ENCODE measurements at regions not wholly inside any gene's neighbourhood (a gene's known extent, or its start where the extent isn't known, plus 50 kb on each side); places are given as distances from the start of the nearest gene placed in this dataset.

DNA sequence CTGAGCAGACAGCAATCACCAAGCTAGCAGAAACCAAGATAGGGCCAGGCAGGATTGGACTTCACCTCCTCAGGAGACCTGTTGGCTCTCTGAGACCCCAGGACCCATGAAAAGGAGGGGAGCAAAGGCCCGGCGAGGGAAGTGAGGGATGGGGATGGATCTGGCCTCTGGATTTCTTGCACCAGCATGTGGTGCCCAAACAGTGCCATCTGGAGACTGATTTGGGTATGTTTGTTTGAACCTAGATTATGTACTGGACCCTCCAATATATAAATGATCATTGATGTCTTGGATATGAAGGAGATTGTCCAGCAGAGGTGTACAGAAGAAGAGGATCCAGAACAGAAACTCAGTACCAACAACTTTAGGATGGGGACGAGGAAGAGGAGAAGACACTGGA lies 83.4 kb upstream of the LY86 start:
- Mint-ChIP-seq H3K27ac (no peak overlapping the region), H3K9me3 (no peaks in the 10 kb centered on the region), H3K27me3 (peaks cover 5 to 29% of the 10 kb centered on the region in 2 donors), H3K4me1 (no peaks in the 10 kb centered on the region), H3K36me3 (no peaks in the 10 kb centered on the region), H3K4me3 (no peak overlapping the region)
- Histone ChIP-seq H3K27me3 (ENCODE audit: insufficient read depth, low read length, poor library complexity, severe bottlenecking) (no peaks in the 10 kb centered on the region), H3K27ac (ENCODE audit: low read depth, low read length) (no peak overlapping the region), H3K36me3 (ENCODE audit: insufficient read depth, low read length) (no peaks in the 10 kb centered on the region), H3K9me3 (ENCODE audit: low read length) (no peaks in the 10 kb centered on the region), H3K4me1 (ENCODE audit: insufficient read depth, low read length) (no peaks in the 10 kb centered on the region), H3K4me3 (ENCODE audit: low read length) (no peak overlapping the region)
- CTCF ChIA-PET, result no interaction called here
- no peak for DNase-seq
- POLR2A ChIA-PET, result no interaction called here

DNA sequence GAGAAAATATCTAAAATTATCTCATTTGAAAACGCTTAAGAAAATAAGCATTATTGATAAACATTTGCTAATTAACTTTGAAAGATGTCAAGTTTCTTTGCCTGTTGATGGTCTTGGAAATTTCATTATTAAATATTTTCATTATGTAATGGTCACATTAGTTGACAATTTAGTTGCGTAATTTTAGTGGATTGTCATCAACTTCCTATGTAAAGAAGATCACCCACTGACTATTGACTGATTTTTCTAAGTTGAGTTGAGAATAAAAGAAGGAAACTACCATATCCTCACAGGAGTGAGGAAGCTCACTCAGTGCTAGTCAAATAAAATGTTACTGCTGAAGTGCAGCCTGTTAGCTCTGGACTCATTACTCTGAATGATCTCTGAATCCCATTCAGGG lies 79.9 kb upstream of the LY86 start:
- Histone ChIP-seq H3K4me1 (ENCODE audit: insufficient read depth, low read length) (no peaks in the 10 kb centered on the region), H3K27me3 (ENCODE audit: insufficient read depth, low read length, poor library complexity, severe bottlenecking) (no peaks in the 10 kb centered on the region), H3K4me3 (ENCODE audit: low read length) (no peak overlapping the region), H3K27ac (ENCODE audit: low read depth, low read length) (no peak overlapping the region), H3K36me3 (ENCODE audit: insufficient read depth, low read length) (no peaks in the 10 kb centered on the region), H3K9me3 (ENCODE audit: low read length) (no peaks in the 10 kb centered on the region)
- Mint-ChIP-seq H3K9me3 (no peaks in the 10 kb centered on the region), H3K27ac (no peak overlapping the region), H3K4me1 (no peaks in the 10 kb centered on the region), H3K36me3 (no peaks in the 10 kb centered on the region), H3K4me3 (no peak overlapping the region), H3K27me3 (peaks cover 12 to 44% of the 10 kb centered on the region in 2 donors)
- ChIA-PET CTCF (no interaction called here), POLR2A (no interaction called here)
- no peak for DNase-seq

DNA sequence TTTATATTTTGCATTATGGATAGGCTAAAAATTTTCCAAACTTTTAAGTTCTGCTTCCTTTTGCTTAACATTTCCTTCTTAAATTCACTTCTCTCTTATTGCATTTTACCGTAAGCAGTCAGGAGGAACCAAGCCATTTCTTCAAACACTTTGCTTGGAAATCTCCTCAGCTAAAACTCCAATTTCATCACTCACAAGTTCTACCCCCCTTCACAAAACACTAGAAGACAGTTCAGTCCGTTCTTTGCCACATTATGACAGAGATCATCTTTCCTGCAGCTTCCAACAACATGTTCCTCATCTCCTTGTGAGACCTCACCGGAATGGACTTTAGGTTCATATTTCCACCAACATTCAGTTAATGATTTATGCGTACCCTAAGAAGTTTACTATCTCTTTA lies 79.2 kb upstream of the LY86 start:
- CTCF ChIA-PET, result no interaction called here
- H3K9me3 ChIP-seq (ENCODE audit: low read length), result no peaks in the 10 kb centered on the region
- Mint-ChIP-seq H3K9me3 (no peaks in the 10 kb centered on the region), H3K27me3 (peaks cover 16 to 47% of the 10 kb centered on the region in 2 donors), H3K4me3 (no peak overlapping the region), H3K27ac (no peak overlapping the region), H3K36me3 (no peaks in the 10 kb centered on the region), H3K4me1 (no peaks in the 10 kb centered on the region)
- no peak overlapping the region for H3K4me3 ChIP-seq (ENCODE audit: low read length)
- DNase-seq, result no peak
- no peaks in the 10 kb centered on the region for H3K4me1 ChIP-seq (ENCODE audit: insufficient read depth, low read length)
- no peaks in the 10 kb centered on the region for H3K36me3 ChIP-seq (ENCODE audit: insufficient read depth, low read length)
- no peaks in the 10 kb centered on the region for H3K27me3 ChIP-seq (ENCODE audit: insufficient read depth, low read length, poor library complexity, severe bottlenecking)
- H3K27ac ChIP-seq (ENCODE audit: low read depth, low read length), result no peak overlapping the region
- POLR2A ChIA-PET, result no interaction called here

DNA sequence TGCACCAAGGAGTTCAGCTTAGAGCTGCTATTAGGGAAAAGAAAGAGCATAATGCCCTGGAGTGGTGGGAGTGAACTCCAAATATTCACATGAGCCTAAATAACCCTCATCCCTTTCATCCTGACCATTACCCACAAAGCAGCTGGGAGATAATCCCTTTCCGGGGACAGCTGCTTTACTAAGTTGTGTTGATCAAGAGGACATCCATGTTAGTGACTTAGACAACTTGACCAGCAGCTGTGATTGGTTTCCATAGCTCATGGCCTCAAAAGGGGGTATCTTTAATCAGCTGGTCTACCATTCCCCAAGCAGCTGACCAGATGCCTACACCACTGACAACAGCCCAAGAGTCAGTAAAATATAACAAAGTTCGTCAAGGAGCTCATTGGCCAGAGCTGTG lies 75.8 kb upstream of the LY86 start:
- Histone ChIP-seq H3K27me3 (ENCODE audit: insufficient read depth, low read length, poor library complexity, severe bottlenecking) (no peaks in the 10 kb centered on the region), H3K4me1 (ENCODE audit: insufficient read depth, low read length) (no peaks in the 10 kb centered on the region), H3K9me3 (ENCODE audit: low read length) (no peaks in the 10 kb centered on the region), H3K4me3 (ENCODE audit: low read length) (no peak overlapping the region), H3K27ac (ENCODE audit: low read depth, low read length) (no peak overlapping the region), H3K36me3 (ENCODE audit: insufficient read depth, low read length) (no peaks in the 10 kb centered on the region)
- Mint-ChIP-seq H3K4me3 (no peak overlapping the region), H3K27me3 (peaks cover 30 to 77% of the 10 kb centered on the region in 2 donors), H3K4me1 (peaks cover 13 to 19% (median 14%) of the 10 kb centered on the region in 3 donors), H3K9me3 (no peaks in the 10 kb centered on the region), H3K27ac (no peak overlapping the region), H3K36me3 (no peaks in the 10 kb centered on the region)
- POLR2A ChIA-PET, result interaction anchor here (0.6 kb wide), 1 partner anchor 19 kb away, joined by 8 read pairs; no protein-coding TSS in a partner anchor
- DNase-seq, result no peak
- CTCF ChIA-PET, result no interaction called here

GRCh38 chr6:6515691-6516607 lies 72.6 kb upstream of the LY86 start:
- POLR2A ChIA-PET, result no interaction called here
- no peaks in the 10 kb centered on the region for H3K9me3 ChIP-seq (ENCODE audit: low read length)
- peak in 2 of 5 donors; percentile 31 to 81 for DNase-seq
- Mint-ChIP-seq H3K36me3 (no peaks in the 10 kb centered on the region), H3K27me3 (peaks cover 38 to 90% of the 10 kb centered on the region in 2 donors), H3K9me3 (no peaks in the 10 kb centered on the region), H3K4me3 (peak overlapping the region in 6 of 7 donors; percentile 4 to 77 (median 46)), H3K27ac (peak overlapping the region in 7 of 8 donors; percentile 5 to 92 (median 63)), H3K4me1 (peaks cover 13 to 25% (median 14%) of the 10 kb centered on the region in 3 donors)
- peaks cover 4% of the 10 kb centered on the region for H3K27me3 ChIP-seq (ENCODE audit: insufficient read depth, low read length, poor library complexity, severe bottlenecking)
- CTCF ChIA-PET, result interaction anchor here (1.6 kb wide), 1 partner anchor 31 kb away, joined by 7 read pairs; no protein-coding TSS in a partner anchor
- H3K27ac ChIP-seq (ENCODE audit: low read depth, low read length), result no peak overlapping the region
- H3K36me3 ChIP-seq (ENCODE audit: insufficient read depth, low read length), result no peaks in the 10 kb centered on the region
- no peaks in the 10 kb centered on the region for H3K4me1 ChIP-seq (ENCODE audit: insufficient read depth, low read length)
- H3K4me3 ChIP-seq (ENCODE audit: low read length), result no peak overlapping the region

DNA sequence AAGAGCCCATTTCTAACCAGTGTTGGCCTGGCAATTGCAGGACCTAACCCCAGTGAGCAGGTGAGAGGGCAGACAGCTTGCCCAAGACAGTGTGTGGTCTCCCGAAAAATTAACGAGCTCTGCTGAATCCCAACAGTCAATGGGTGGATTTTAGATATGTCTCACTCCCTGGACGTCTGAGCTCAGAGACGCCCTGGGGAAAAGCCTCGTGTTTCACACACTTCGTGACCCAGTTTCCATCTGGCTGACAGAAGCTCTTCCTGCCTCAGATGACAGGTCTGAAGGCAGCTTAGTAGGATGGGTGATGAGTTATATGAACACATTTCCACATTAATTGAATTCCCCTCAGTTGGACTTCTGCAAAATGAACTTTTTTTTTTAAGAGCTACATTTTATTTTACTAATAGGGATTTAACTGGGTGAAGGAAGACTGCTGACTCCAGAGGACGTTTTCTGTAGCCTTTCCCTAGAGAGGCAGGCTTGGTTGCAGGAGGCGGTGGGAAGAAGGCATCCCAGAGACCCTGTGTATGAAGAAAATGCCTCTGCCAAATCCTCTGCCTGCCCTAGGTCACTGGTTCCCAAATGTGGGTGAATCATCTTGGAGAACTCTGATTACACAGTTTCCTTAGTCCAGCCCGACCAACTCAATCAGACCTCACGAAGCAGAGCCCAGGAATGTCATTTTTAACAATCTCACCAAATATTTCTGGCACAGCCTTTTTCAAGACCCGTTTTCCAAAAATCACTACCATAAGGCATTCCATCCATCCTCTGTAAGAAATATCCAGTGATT lies 71.7 kb upstream of the LY86 start:
- no peak for DNase-seq
- POLR2A ChIA-PET, result no interaction called here

DNA sequence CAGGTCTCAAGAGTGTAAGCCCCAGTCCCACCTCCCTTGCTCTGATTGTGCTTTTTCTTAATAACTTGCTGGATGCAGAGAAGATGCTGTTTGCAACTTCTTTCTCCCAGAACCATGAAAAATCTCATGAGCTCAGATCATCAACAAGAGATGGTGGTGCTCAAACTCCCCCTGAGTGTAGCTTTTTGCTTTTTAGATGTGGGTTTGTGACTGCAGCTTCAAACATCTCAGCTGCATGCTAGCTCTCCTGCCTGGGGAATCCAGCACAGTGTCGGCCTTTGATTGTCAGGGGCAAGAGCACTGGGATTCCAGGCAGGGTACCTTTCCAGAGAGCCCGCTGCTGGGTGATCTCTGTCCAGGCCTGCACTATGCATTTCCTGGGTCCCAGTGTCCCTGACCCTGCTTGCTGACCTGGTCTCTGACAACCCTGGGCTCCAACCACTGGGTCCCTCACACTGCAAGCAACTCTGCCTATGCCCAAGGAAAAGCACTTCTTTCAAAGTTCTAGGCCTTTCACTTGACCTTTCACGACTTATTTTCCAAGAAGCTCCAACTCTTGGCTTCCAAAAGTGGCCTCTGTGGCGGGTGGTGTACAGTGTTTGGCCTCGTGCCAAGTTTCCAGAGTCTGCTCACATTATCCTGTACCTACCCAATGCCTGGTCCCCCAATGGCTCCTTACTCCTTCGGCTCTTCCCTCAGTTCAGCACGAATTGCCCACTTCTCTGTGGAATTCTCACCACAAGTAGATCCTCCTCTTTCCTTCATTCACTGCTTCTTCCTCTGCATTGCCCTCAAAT lies 69.7 kb upstream of the LY86 start:
- CTCF ChIA-PET, result interaction anchor here (0.7 to 1.4 kb wide), 2 partner anchors 12 to 808 kb away, joined by 3 to 4 read pairs; no protein-coding TSS in a partner anchor
- DNase-seq, result peak in 1 of 5 donors; percentile 60
- no peak overlapping the region for H3K27ac ChIP-seq (ENCODE audit: low read depth, low read length)
- H3K4me3 Mint-ChIP-seq, result no peak overlapping the region
- H3K36me3 Mint-ChIP-seq, result peaks cover 0 to 2% (median 0%) of the 10 kb centered on the region in 3 donors
- peaks cover 4% of the 10 kb centered on the region for H3K27me3 ChIP-seq (ENCODE audit: insufficient read depth, low read length, poor library complexity, severe bottlenecking)
- H3K4me1 Mint-ChIP-seq, result peaks cover 13 to 25% (median 14%) of the 10 kb centered on the region in 3 donors
- H3K27ac Mint-ChIP-seq, result peak overlapping the region in 1 of 8 donors; percentile 71
- H3K4me1 ChIP-seq (ENCODE audit: insufficient read depth, low read length), result no peaks in the 10 kb centered on the region
- no peaks in the 10 kb centered on the region for H3K9me3 ChIP-seq (ENCODE audit: low read length)
- H3K27me3 Mint-ChIP-seq, result peaks cover 40 to 90% of the 10 kb centered on the region in 2 donors
- no peaks in the 10 kb centered on the region for H3K36me3 ChIP-seq (ENCODE audit: insufficient read depth, low read length)
- no peaks in the 10 kb centered on the region for H3K9me3 Mint-ChIP-seq
- H3K4me3 ChIP-seq (ENCODE audit: low read length), result no peak overlapping the region
- POLR2A ChIA-PET, result no interaction called here

More for the DNA sequence above, 71.7 kb upstream of the LY86 start:
- Mint-ChIP-seq H3K9me3 (no peaks in the 10 kb centered on the region), H3K27ac (peak overlapping the region in 4 of 8 donors; percentile 2 to 89 (median 49)), H3K4me1 (peaks cover 13 to 25% (median 14%) of the 10 kb centered on the region in 3 donors), H3K27me3 (peaks cover 38 to 90% of the 10 kb centered on the region in 2 donors), H3K4me3 (peak overlapping the region in 1 of 7 donors; percentile 23), H3K36me3 (no peaks in the 10 kb centered on the region)
- CTCF ChIA-PET, result interaction anchor here (1.6 kb wide), 1 partner anchor 30 kb away, joined by 7 read pairs; no protein-coding TSS in a partner anchor
- no peaks in the 10 kb centered on the region for H3K36me3 ChIP-seq (ENCODE audit: insufficient read depth, low read length)
- no peaks in the 10 kb centered on the region for H3K4me1 ChIP-seq (ENCODE audit: insufficient read depth, low read length)
- no peak overlapping the region for H3K4me3 ChIP-seq (ENCODE audit: low read length)
- H3K9me3 ChIP-seq (ENCODE audit: low read length), result no peaks in the 10 kb centered on the region
- no peak overlapping the region for H3K27ac ChIP-seq (ENCODE audit: low read depth, low read length)
- H3K27me3 ChIP-seq (ENCODE audit: insufficient read depth, low read length, poor library complexity, severe bottlenecking), result peaks cover 4% of the 10 kb centered on the region
